GM23248 (cell line): ENCODE measurements at regions not wholly inside any gene's neighbourhood (a gene's known extent, or its start where the extent isn't known, plus 50 kb on each side); places are given as distances from the start of the nearest gene placed in this dataset.

Experiments
- EZH2 ChIP-seq: fragments of 200-600 bp; sonication (generic); IDR thresholded peaks from 2 replicates; pipeline ENCODE4 v1.6.1; 2018; ENCODE audit warnings: antibody characterized with exemption, mild to moderate bottlenecking; ENCODE audit not compliant: insufficient read depth, poor library complexity, severe bottlenecking
- EZH2phosphoT487 ChIP-seq: fragments of 200-600 bp; sonication (generic); IDR thresholded peaks from 2 replicates; pipeline ENCODE4 v1.6.1; 2018; ENCODE audit warnings: antibody characterized with exemption, moderate library complexity, mild to moderate bottlenecking, low read depth; ENCODE audit not compliant: insufficient read depth

- TF ChIP-seq EZH2 (no peak), EZH2phosphoT487 (no peak)
These were observed 76.9 kb upstream of the CCN2 start for GRCh38 chr6:132028029-132028428.
